ENCODE measurements at regions not wholly inside any gene's neighbourhood (a gene's known extent, or its start where the extent isn't known, plus 50 kb on each side); places are given as distances from the start of the nearest gene placed in this dataset.

DNA sequence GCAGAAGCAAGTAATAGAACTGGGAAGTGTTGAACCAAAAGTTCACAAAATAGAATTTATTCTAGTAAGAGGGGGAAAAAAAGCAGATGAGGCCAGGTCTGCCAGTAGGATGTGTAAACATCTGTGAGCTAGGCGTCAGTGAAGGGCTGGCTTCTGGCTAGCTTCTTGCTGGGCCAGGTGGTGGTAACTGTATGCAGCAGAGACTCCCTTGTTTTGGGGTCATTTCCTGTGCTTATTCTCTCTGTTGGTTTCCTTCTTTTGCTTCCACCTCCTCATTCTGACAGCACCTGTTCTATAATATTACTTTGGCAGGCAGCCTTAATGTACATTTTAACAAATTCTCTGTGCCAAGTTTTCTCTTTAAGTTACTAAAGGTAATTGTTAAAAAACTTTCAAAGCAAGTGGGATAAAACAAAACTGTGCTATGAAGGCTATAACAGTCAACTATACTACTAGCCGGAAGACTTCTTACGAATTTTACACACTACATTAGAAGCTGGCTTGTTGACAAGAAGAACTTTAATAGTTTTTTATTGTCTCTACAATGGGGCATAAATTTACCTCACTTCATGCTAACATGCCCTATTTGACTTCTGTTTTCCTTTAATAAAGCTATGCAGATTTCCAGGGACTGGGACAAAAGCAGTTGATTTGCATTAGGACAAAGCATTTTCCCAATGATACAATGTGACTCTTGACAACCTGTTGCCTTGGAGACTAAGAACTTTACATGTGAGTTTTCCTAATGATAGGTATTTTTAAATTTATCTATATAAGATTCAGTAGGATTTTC is 318.8 kb upstream of the NAALADL2 start:
- H3K27ac Mint-ChIP-seq (ENCODE audit: unreplicated experiment), result no peak overlapping the region
- H3K4me1 Mint-ChIP-seq (ENCODE audit: unreplicated experiment), result peaks cover 2% of the 10 kb centered on the region
- no peak for DNase-seq (ENCODE audit: extremely low spot score, unreplicated experiment)
- TF ChIP-seq, protein P1, sequence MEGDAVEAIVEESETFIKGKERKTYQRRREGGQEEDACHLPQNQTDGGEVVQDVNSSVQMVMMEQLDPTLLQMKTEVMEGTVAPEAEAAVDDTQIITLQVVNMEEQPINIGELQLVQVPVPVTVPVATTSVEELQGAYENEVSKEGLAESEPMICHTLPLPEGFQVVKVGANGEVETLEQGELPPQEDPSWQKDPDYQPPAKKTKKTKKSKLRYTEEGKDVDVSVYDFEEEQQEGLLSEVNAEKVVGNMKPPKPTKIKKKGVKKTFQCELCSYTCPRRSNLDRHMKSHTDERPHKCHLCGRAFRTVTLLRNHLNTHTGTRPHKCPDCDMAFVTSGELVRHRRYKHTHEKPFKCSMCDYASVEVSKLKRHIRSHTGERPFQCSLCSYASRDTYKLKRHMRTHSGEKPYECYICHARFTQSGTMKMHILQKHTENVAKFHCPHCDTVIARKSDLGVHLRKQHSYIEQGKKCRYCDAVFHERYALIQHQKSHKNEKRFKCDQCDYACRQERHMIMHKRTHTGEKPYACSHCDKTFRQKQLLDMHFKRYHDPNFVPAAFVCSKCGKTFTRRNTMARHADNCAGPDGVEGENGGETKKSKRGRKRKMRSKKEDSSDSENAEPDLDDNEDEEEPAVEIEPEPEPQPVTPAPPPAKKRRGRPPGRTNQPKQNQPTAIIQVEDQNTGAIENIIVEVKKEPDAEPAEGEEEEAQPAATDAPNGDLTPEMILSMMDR (IDR thresholded peaks at IDR 0.05), result no peak
- H3K9me3 Mint-ChIP-seq (ENCODE audit: unreplicated experiment), result no peaks in the 10 kb centered on the region
- H3K27me3 Mint-ChIP-seq (ENCODE audit: unreplicated experiment), result no peaks in the 10 kb centered on the region
- no peak overlapping the region for H3K4me3 Mint-ChIP-seq (ENCODE audit: unreplicated experiment)
- no peaks in the 10 kb centered on the region for H3K36me3 Mint-ChIP-seq (ENCODE audit: unreplicated experiment)

DNA sequence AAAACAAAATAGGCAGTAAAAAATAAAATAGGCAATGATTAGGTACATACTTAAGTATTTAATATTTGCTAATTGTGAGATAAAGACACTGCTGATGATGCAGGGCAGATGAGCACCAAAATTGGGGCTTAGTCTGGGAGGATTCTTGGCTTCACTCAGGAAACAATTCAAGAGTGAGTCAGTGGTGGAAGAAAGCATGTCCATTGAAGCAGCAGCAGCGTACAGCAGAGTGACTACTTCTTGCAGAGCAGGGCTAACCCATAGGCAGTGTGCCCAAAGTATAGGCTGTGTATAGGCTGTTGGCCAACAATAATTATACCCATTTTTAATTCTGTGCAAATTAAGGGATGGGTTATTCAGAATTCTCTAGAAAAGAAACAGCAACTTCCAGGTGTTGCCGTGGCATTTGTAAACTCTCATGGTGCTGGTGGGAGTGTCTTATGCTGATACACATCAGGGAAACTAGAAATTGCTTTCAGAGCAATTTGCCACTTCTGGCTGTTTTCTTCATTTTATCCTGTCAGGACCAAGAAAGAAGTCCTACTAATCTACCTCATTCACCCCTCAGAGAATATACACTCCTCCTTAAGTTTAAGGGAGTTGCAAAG is 317.3 kb upstream of the NAALADL2 start:
- Mint-ChIP-seq H3K27ac (ENCODE audit: unreplicated experiment) (no peak overlapping the region), H3K4me3 (ENCODE audit: unreplicated experiment) (no peak overlapping the region), H3K9me3 (ENCODE audit: unreplicated experiment) (no peaks in the 10 kb centered on the region), H3K27me3 (ENCODE audit: unreplicated experiment) (no peaks in the 10 kb centered on the region), H3K4me1 (ENCODE audit: unreplicated experiment) (peaks cover 2% of the 10 kb centered on the region), H3K36me3 (ENCODE audit: unreplicated experiment) (no peaks in the 10 kb centered on the region)
- no peak for DNase-seq (ENCODE audit: extremely low spot score, unreplicated experiment)
- TF ChIP-seq, protein P1 (IDR thresholded peaks at IDR 0.05), result no peak

DNA sequence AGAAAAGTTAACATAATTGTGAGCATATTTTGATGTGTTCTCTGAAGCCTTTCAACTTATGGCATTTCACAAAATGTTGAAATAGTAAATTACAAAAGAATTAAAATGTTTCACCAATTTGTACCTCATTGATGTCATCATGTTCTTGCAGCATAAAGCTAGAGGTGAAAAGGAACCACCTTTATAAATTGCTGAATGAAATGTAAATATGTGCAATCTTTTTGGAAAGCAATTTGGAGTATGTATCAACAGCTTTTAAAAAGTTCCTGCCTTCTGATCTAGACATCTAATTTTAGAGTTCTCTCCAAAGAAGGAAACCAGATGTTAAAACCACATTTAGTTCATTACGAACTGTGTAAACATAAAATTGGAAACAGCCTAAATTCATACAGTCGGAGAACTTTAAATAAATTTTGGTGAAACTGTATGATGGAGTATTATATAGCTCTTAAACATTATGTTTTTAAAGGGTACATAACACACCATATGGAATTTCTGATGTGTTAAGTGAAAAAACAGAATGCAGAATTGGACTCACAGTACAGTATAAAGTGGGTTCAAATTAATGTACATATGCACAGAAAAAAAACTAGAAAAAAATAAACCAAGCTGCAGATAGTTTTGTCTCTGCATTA is 311.2 kb upstream of the NAALADL2 start:
- Mint-ChIP-seq H3K36me3 (ENCODE audit: unreplicated experiment) (no peaks in the 10 kb centered on the region), H3K27me3 (ENCODE audit: unreplicated experiment) (no peaks in the 10 kb centered on the region), H3K27ac (ENCODE audit: unreplicated experiment) (no peak overlapping the region), H3K9me3 (ENCODE audit: unreplicated experiment) (no peaks in the 10 kb centered on the region), H3K4me3 (ENCODE audit: unreplicated experiment) (no peak overlapping the region), H3K4me1 (ENCODE audit: unreplicated experiment) (no peaks in the 10 kb centered on the region)
- no peak for DNase-seq (ENCODE audit: extremely low spot score, unreplicated experiment)
- TF ChIP-seq, protein P1 (IDR thresholded peaks at IDR 0.05), result no peak

DNA sequence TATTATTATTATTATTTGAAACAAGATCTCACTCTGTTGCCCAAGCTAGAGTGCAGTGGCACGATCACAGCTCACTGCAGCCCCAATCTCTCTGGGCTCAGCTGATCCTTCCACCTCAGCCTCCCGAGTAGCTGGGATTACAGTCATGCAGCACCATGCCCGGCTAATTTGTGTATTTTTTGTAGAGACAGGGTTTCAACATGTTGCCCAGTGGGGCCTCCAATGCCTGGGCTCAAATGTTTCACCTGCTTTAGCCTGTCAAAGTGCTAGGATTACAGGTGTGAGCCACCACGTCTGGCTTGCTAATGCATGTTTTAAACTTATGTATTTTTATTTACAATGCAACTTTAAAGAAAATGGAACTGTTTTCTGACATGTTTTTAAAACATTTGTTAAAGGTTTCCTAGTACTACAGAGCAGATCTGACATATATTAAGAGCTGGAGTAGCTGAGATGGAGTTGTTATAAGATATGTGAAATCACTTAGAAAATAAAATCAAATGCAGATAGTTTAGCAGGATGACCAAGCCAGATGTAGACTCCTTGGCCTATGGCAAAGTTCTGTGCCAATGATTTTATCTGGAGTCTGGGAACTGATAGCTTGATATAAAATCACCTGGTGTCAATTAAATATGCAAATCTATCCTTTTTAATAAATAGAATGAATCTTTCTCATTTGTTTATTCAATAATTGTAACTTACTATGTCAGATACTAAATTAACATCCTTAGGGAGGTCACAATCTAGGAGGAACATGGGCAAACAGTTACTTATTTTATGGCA is 310.1 kb upstream of the NAALADL2 start:
- Mint-ChIP-seq H3K27me3 (ENCODE audit: unreplicated experiment) (no peaks in the 10 kb centered on the region), H3K4me3 (ENCODE audit: unreplicated experiment) (no peak overlapping the region), H3K27ac (ENCODE audit: unreplicated experiment) (no peak overlapping the region), H3K9me3 (ENCODE audit: unreplicated experiment) (no peaks in the 10 kb centered on the region), H3K4me1 (ENCODE audit: unreplicated experiment) (no peaks in the 10 kb centered on the region), H3K36me3 (ENCODE audit: unreplicated experiment) (no peaks in the 10 kb centered on the region)
- TF ChIP-seq, protein P1 (IDR thresholded peaks at IDR 0.05), result no peak
- DNase-seq (ENCODE audit: extremely low spot score, unreplicated experiment), result no peak
